ENCODE measurements at regions not wholly inside any gene's neighbourhood (a gene's known extent, or its start where the extent isn't known, plus 50 kb on each side); places are given as distances from the start of the nearest gene placed in this dataset.
A peak's percentile ranks its signal among the peaks of the same experiment; 100 is the strongest.

DNA sequence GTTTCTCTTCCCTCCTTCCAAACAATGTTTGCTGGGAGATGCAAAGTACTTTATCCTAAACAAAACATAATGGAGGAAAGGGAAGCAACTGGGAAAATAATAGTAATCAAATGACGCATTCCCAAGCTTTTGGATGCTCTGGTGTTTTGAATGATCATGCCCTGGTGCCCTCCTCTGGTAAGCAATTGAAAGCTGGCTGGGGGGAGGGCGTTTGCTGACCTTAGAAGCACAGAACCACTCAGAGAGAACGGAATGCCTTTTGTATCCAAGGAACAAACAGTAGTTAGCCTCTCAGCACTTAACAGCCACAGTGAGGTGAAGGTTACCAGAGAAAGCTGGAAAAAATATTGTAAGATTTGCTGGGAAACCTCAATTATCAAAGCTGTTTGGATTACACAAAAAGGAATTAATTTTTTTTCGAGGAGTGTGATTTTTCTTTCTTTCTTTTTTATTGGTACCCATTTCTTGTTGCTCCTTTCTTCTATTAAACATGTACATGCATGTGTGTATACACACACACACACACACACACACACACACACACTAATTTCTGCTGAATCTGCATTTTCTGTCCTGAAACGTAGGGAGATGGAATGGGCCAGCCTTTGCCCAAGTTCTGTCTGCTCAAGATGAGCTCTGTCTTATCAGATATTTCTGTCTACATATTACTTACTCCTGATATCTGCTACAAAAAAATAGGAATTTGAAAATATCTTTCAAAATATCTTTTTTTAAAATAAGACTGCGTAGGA lies 155.8 kb upstream of the IGFBP7 start:
- intact Hi-C loops (cut with DNase I) = no loop called here

DNA sequence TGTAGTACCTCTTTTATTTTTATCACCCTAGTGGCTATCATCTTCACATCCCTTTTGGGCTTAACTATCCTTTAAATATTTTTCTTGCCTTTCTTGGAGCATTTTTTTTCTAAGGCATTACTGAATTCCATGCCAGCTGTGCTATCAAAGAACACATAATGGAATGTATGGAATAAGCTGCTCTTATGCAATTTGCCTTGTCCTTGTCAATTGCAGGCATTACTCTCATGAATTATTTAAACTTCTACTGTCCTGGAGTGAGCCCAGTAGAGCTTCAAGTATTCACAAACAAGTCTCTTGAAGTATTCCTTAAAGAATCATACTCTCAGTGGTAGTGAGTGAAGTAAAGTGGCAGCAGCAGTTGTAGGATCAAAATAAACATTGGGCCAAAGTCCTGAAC lies 144.6 kb upstream of the IGFBP7 start:
- TF ChIP-seq, protein P1, sequence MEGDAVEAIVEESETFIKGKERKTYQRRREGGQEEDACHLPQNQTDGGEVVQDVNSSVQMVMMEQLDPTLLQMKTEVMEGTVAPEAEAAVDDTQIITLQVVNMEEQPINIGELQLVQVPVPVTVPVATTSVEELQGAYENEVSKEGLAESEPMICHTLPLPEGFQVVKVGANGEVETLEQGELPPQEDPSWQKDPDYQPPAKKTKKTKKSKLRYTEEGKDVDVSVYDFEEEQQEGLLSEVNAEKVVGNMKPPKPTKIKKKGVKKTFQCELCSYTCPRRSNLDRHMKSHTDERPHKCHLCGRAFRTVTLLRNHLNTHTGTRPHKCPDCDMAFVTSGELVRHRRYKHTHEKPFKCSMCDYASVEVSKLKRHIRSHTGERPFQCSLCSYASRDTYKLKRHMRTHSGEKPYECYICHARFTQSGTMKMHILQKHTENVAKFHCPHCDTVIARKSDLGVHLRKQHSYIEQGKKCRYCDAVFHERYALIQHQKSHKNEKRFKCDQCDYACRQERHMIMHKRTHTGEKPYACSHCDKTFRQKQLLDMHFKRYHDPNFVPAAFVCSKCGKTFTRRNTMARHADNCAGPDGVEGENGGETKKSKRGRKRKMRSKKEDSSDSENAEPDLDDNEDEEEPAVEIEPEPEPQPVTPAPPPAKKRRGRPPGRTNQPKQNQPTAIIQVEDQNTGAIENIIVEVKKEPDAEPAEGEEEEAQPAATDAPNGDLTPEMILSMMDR (IDR thresholded peaks at IDR 0.05) = no peak
- TF ChIP-seq POLR2A (IDR thresholded peaks at IDR 0.05) = no peak
- H3K4me3 ChIP-seq (replicated peaks in 1 of 3) = no peak overlapping the region
- H3K9me3 ChIP-seq = no peaks in the 10 kb centered on the region
- intact Hi-C loops (cut with DNase I) = no loop called here
- no peaks in the 10 kb centered on the region for H3K4me1 ChIP-seq
- no peaks in the 10 kb centered on the region for H3K27me3 ChIP-seq
- DNase-seq = no peak
- H3K27ac ChIP-seq = no peak overlapping the region
- H3K36me3 ChIP-seq = no peaks in the 10 kb centered on the region

More for the DNA sequence above, 155.8 kb upstream of the IGFBP7 start:
- H3K36me3 ChIP-seq = no peaks in the 10 kb centered on the region
- H3K9me3 ChIP-seq = no peaks in the 10 kb centered on the region
- H3K27me3 ChIP-seq = no peaks in the 10 kb centered on the region
- peak; percentile 79 to 88 for DNase-seq
- no peak overlapping the region for H3K4me3 ChIP-seq (replicated peaks in 1 of 3)
- TF ChIP-seq, protein P1 (IDR thresholded peaks at IDR 0.05) = peak in 2 of 6 experiments; percentile 34 to 39
- TF ChIP-seq POLR2A (IDR thresholded peaks at IDR 0.05) = no peak
- peaks cover 4 to 26% of the 10 kb centered on the region in 2 donors for H3K4me1 ChIP-seq
- peak overlapping the region; percentile 18 to 68 (median 46) for H3K27ac ChIP-seq
- 31 to 33% methylated on average over 6 of the region's 6 CpGs for WGBS, 2 donors

DNA sequence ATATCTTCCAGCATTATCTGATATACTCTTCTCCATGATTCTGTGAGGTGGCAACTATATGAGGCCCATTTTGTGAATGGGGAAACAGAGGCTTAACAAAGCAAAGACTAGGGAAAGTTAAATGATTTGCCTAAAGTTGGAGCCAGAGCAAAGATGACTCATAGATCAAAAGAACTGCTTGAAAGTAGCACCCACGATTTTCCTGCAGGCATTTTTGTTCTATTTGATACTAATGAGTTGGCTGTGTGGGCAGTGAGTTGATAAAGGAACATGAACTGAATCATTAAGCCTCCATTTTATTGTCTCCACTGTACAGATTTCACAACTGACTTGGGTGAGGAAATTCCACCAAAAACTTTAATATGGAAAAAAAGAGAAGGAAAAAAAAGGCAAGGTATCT lies 138.9 kb upstream of the IGFBP7 start:
- Histone ChIP-seq H3K4me1 (no peaks in the 10 kb centered on the region), H3K36me3 (no peaks in the 10 kb centered on the region), H3K27ac (no peak overlapping the region), H3K4me3 (replicated peaks in 1 of 3) (no peak overlapping the region), H3K27me3 (no peaks in the 10 kb centered on the region), H3K9me3 (no peaks in the 10 kb centered on the region)
- WGBS, 2 donors = 28 to 59% methylated on average over 1 of the region's 1 CpG
- intact Hi-C loops (cut with DNase I) = no loop called here
- TF ChIP-seq, protein P1 (IDR thresholded peaks at IDR 0.05) = no peak
- no peak for TF ChIP-seq POLR2A (IDR thresholded peaks at IDR 0.05)
- DNase-seq = no peak

DNA sequence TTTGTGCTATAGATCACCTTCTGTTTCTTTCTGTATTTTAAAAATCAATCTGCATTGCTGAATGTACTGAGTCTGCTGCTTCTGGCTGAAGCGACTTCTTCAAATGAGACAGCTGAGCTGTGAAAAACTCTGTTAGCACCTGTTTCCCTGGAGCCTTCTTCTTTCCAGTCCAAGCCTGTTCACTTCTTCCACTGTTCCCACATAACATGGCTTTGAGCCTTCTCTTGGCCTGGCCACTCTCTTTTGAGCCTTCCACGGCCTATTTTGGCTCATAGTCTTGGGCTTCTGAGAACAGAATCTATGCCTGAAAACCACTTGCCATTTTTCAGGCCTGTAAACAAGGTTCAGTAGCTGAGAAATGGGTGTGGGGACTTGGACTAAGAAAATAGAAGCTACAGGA lies 132.9 kb upstream of the IGFBP7 start:
- TF ChIP-seq, protein P1 (IDR thresholded peaks at IDR 0.05) = no peak
- no peak for TF ChIP-seq POLR2A (IDR thresholded peaks at IDR 0.05)
- DNase-seq = no peak
- Histone ChIP-seq H3K36me3 (no peaks in the 10 kb centered on the region), H3K9me3 (no peaks in the 10 kb centered on the region), H3K4me1 (peaks cover 0 to 5% of the 10 kb centered on the region in 2 donors), H3K27ac (no peak overlapping the region), H3K27me3 (no peaks in the 10 kb centered on the region), H3K4me3 (replicated peaks in 1 of 3) (no peak overlapping the region)
- intact Hi-C loops (cut with DNase I) = no loop called here
- 88 to 90% methylated on average over 2 of the region's 2 CpGs for WGBS, 2 donors

DNA sequence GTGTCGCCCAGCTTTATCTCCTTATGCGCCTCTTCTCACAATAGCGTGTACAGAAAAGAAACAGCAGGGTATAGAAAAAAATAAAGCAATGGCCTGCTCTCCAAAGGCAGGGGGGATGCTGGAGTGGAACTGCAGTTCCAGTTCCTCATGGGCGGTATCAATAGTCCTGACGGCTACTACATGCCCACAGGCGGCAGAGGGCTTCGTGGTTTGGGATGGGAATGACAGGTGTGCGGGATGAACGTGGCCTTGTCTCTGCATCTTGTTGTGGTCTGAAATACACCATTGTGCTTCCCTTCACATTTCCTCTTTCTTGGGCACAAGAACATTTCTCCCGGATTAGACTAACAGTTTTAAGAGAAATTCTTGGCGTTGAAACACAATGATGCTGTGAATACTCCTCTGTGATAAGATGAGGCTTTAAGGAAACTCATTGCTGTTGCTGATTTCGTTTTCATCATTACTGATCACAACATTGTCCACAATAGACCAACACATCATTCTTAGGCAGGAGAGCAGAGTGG lies 124.1 kb upstream of the IGFBP7 start:
- DNase-seq = no peak
- 81 to 82% methylated on average over 12 of the region's 12 CpGs for WGBS, 2 donors
- no peak overlapping the region for H3K27ac ChIP-seq

More for the DNA sequence above, 124.1 kb upstream of the IGFBP7 start:
- Histone ChIP-seq H3K27me3 (no peaks in the 10 kb centered on the region), H3K9me3 (no peaks in the 10 kb centered on the region), H3K36me3 (no peaks in the 10 kb centered on the region), H3K4me3 (replicated peaks in 1 of 3) (no peak overlapping the region), H3K4me1 (peaks cover 0 to 6% of the 10 kb centered on the region in 2 donors)
- intact Hi-C loops (cut with DNase I) = no loop called here
- TF ChIP-seq, protein P1 (IDR thresholded peaks at IDR 0.05) = no peak
- no peak for TF ChIP-seq POLR2A (IDR thresholded peaks at IDR 0.05)
